Mammary epithelial cell (primary cell): ENCODE measurements at regions not wholly inside any gene's neighbourhood (a gene's known extent, or its start where the extent isn't known, plus 50 kb on each side); places are given as distances from the start of the nearest gene placed in this dataset.

Source experiments
- CTCF ChIP-seq, 2 donors: IDR thresholded peaks in 1 of 2; conservative IDR thresholded peaks in 1 of 2; 2 replicates each; pipeline ENCODE4 v1.5.1; 2011 to 2012; ENCODE audit warnings: inconsistent platforms in 2 of 2, low read length in 2 of 2, mild to moderate bottlenecking in 2 of 2, control low read depth in 1 of 2, low read depth in 1 of 2; ENCODE audit not compliant: insufficient read depth in 1 of 2; ENCODE audit errors: extremely low read depth in 1 of 2
- EZH2 ChIP-seq: IDR thresholded peaks from 2 replicates; pipeline ENCODE4 v1.6.1; 2012; ENCODE audit warnings: low read length, inconsistent platforms, borderline replicate concordance

GRCh38 chr2:81644189-81644588 is 1339.6 kb upstream of the LRRTM1 start:
- TF ChIP-seq EZH2 = no peak
- TF ChIP-seq CTCF (conservative IDR thresholded peaks at IDR 0.05 in 1 of 2, IDR thresholded peaks at IDR 0.05 in 1 of 2; ENCODE audit: extremely low read depth in 1 of 2, insufficient read depth in 1 of 2, low read depth in 1 of 2, low read length in 2 of 2) = no peak
